T-cell (primary cell): ENCODE measurements at regions not wholly inside any gene's neighbourhood (a gene's known extent, or its start where the extent isn't known, plus 50 kb on each side); places are given as distances from the start of the nearest gene placed in this dataset.

Experiments
- ATAC-seq, 4 experiments: fragments of 200-7000 bp in 3 of 4; fragments of 150-1000 bp in 1 of 4; cut with Tn5 transposase; replicated peaks in 1 of 4; 1 replicate in 3 of 4; 2 replicates in 1 of 4; pipeline ENCODE4 v1.10.0; 2021; ENCODE audit warnings: moderate library complexity in 3 of 4, mild to moderate bottlenecking in 2 of 4, moderate number of reproducible peaks in 1 of 4
- CTCF ChIA-PET, 2 donors: fragments of 300-600 bp; sonication (Branson Sonifier 250); formaldehyde crosslinking; loops; one replicate each; lab custom pipeline; 2022; ENCODE audit warnings: antibody characterized with exemption in 2 of 2; lab: Charles Lee
- POLR2A ChIA-PET, 2 donors: fragments of 300-600 bp; sonication (Branson Sonifier 250); formaldehyde crosslinking; loops; one replicate each; lab custom pipeline; 2022; ENCODE audit warnings: antibody characterized with exemption in 2 of 2; lab: Charles Lee
- DNase-seq, 35 experiments: peaks; one replicate each; pipeline versions ENCODE4 v3.0.0 to v3.0.0-alpha.2; 2013 to 2023
- H3K27ac ChIP-seq: one replicate; pipeline ENCODE4 v1.5.1; 2013; ENCODE audit warnings: low read length
- H3K27me3 ChIP-seq, 2 experiments: replicated peaks in 1 of 2; 1 replicate in 1 of 2; 2 replicates in 1 of 2; pipeline versions ENCODE4 v1.6.1 to v1.7.0; 2013; ENCODE audit warnings: low read length in 1 of 2, mixed read lengths in 1 of 2; ENCODE audit not compliant: control insufficient read depth in 2 of 2, insufficient read depth in 2 of 2; ENCODE audit errors: extremely low read depth in 1 of 2
- H3K36me3 ChIP-seq, 2 donors: 1 replicate in 1 of 2; 2 replicates in 1 of 2; pipeline versions ENCODE4 v1.6.1 to v1.7.0; 2013; ENCODE audit warnings: low read length in 1 of 2; ENCODE audit not compliant: control insufficient read depth in 2 of 2, insufficient read depth in 1 of 2; ENCODE audit errors: extremely low read depth in 1 of 2
- H3K4me1 ChIP-seq, 2 experiments: 1 replicate in 1 of 2; 2 replicates in 1 of 2; pipeline versions ENCODE4 v1.6.1 to v1.7.0; 2013; ENCODE audit warnings: low read length in 2 of 2, mixed read lengths in 1 of 2; ENCODE audit not compliant: insufficient read depth in 2 of 2, control insufficient read depth in 1 of 2; ENCODE audit errors: extremely low read depth in 1 of 2
- H3K4me3 ChIP-seq, 2 donors: 1 replicate in 1 of 2; 2 replicates in 1 of 2; pipeline versions ENCODE4 v1.5.1 to v1.7.0; 2013; ENCODE audit warnings: mild to moderate bottlenecking in 2 of 2, low read length in 1 of 2, moderate library complexity in 1 of 2; ENCODE audit not compliant: control insufficient read depth in 1 of 2; ENCODE audit errors: extremely low read depth in 1 of 2
- H3K9me3 ChIP-seq: 2 replicates; pipeline ENCODE4 v1.7.0; 2013
- H3K27ac Mint-ChIP-seq, 2 donors: one replicate each; pipeline ENCODE4 v1.8.0; 2020 to 2021; ENCODE audit warnings: mild to moderate bottlenecking in 2 of 2, mixed read lengths in 2 of 2
- H3K27me3 Mint-ChIP-seq, 2 donors: one replicate each; pipeline ENCODE4 v1.8.0; 2021 to 2022; ENCODE audit warnings: mixed read lengths in 2 of 2
- H3K36me3 Mint-ChIP-seq: one replicate; pipeline ENCODE4 v1.8.0; 2021; ENCODE audit warnings: mixed read lengths
- H3K4me1 Mint-ChIP-seq, 3 donors: one replicate each; pipeline ENCODE4 v1.8.0; 2020 to 2022; ENCODE audit warnings: mixed read lengths in 3 of 3, mild to moderate bottlenecking in 1 of 3
- H3K4me3 Mint-ChIP-seq, 3 donors: one replicate each; pipeline ENCODE4 v1.8.0; 2020 to 2022; ENCODE audit warnings: mild to moderate bottlenecking in 3 of 3, mixed read lengths in 3 of 3, moderate library complexity in 3 of 3
- H3K9me3 Mint-ChIP-seq, 3 donors: one replicate each; pipeline ENCODE4 v1.8.0; 2020 to 2022; ENCODE audit warnings: mixed read lengths in 3 of 3
- WGBS: methylation state at CpG from one replicate; pipeline ENCODE4 v1.1.5; 2013; ENCODE audit warnings: missing lambda C conversion rate; ENCODE audit not compliant: insufficient coverage; 5-methylcytosine and 5-hydroxymethylcytosine counted together

DNA sequence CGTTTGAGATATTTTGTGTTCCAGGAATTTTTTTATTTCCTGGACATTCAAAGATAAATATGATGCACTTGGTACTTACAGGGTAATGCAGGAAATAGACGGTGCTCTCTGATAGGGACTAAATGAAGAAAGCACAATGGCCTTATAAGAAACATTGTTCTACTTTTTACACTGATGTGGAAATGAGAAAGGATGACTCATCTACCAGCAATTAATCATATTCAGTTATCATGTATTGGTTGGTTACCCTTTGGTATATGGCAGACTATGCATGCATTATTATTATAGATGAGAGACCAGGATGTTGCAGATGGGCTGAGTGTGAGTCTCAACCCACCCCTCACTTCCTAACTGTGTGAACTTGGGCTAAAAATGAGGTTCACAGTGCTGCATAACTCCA lies 222.2 kb downstream of the FLRT2 start:
- no peaks in the 10 kb centered on the region for H3K27me3 ChIP-seq
- H3K9me3 ChIP-seq: no peaks in the 10 kb centered on the region
- no peaks in the 10 kb centered on the region for H3K36me3 Mint-ChIP-seq
- no CpG with 5 or more reads among the region's 2 CpGs for WGBS
- POLR2A ChIA-PET: no interaction called here
- no peak overlapping the region for H3K27ac ChIP-seq
- DNase-seq (no peak), ATAC-seq (no peak)
- H3K27me3 Mint-ChIP-seq: no peaks in the 10 kb centered on the region
- H3K4me1 Mint-ChIP-seq: no peaks in the 10 kb centered on the region
- no peak overlapping the region for H3K27ac Mint-ChIP-seq
- peaks cover 0 to 5% (median under 1%) of the 10 kb centered on the region in 3 donors for H3K9me3 Mint-ChIP-seq
- no peaks in the 10 kb centered on the region for H3K36me3 ChIP-seq
- no peaks in the 10 kb centered on the region for H3K4me1 ChIP-seq
- no peak overlapping the region for H3K4me3 ChIP-seq
- CTCF ChIA-PET: no interaction called here
- H3K4me3 Mint-ChIP-seq: no peak overlapping the region

DNA sequence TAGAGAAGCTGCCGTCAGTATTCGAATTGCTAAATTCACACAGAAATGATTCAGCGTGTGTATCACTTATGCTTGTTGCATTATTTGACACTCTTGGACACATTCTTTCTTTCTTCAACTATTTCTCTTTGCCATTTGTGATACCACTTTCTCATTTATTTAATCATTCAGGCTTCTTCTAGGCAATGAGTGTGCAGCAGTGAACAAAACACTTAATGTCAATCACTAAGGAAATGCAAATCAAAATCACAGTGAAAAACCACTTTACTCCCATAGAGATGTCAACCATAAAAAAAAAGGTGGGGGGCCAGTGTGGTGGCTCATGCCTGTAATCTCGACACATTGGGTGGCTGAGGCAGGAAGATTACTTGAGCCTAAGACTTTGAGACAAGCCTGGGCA lies 214.6 kb downstream of the FLRT2 start:
- Histone ChIP-seq H3K9me3 (no peaks in the 10 kb centered on the region), H3K27me3 (no peaks in the 10 kb centered on the region), H3K36me3 (no peaks in the 10 kb centered on the region), H3K4me3 (no peak overlapping the region), H3K4me1 (no peaks in the 10 kb centered on the region), H3K27ac (no peak overlapping the region)
- H3K4me3 Mint-ChIP-seq: no peak overlapping the region
- no peaks in the 10 kb centered on the region for H3K27me3 Mint-ChIP-seq
- H3K36me3 Mint-ChIP-seq: no peaks in the 10 kb centered on the region
- H3K27ac Mint-ChIP-seq: no peak overlapping the region
- no peaks in the 10 kb centered on the region for H3K4me1 Mint-ChIP-seq
- ChIA-PET POLR2A (no interaction called here), CTCF (no interaction called here)
- WGBS: 83% methylated on average over 4 of the region's 4 CpGs
- ATAC-seq: no peak
- peaks cover 0 to 7% (median 2%) of the 10 kb centered on the region in 3 donors for H3K9me3 Mint-ChIP-seq
- DNase-seq: no peak

DNA sequence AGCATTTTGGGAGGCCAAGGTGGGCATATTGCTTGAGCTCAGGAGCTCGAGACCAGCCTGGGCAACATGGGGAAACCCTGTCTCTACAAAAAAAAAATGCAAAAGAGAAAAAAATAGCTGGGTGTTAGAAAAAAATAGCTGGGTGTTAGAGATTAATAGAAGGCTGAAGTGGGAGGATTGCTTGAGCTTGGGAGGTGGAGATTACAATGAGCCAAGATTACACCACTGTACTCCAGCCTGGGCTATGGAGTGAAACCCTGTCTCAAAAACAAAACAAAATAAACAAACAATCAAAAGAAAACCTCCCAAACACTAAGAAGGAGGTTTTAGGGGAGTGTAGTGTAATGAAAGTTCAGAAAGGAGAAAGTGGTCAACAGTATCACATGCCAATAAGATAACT lies 202.1 kb downstream of the FLRT2 start:
- Mint-ChIP-seq H3K36me3 (no peaks in the 10 kb centered on the region), H3K9me3 (no peaks in the 10 kb centered on the region), H3K4me3 (no peak overlapping the region), H3K4me1 (no peaks in the 10 kb centered on the region), H3K27me3 (no peaks in the 10 kb centered on the region), H3K27ac (no peak overlapping the region)
- POLR2A ChIA-PET: no interaction called here
- no peaks in the 10 kb centered on the region for H3K4me1 ChIP-seq
- CTCF ChIA-PET: interaction anchor here in 1 of 2 donors (0.6 kb wide), 1 partner anchor 10 kb away, joined by 4 read pairs; no protein-coding TSS in a partner anchor
- no peaks in the 10 kb centered on the region for H3K27me3 ChIP-seq
- H3K36me3 ChIP-seq: no peaks in the 10 kb centered on the region
- DNase-seq: no peak
- H3K9me3 ChIP-seq: no peaks in the 10 kb centered on the region
- ATAC-seq: no peak
- no peak overlapping the region for H3K4me3 ChIP-seq
- WGBS: no CpG with 5 or more reads among the region's 1 CpG
- no peak overlapping the region for H3K27ac ChIP-seq

DNA sequence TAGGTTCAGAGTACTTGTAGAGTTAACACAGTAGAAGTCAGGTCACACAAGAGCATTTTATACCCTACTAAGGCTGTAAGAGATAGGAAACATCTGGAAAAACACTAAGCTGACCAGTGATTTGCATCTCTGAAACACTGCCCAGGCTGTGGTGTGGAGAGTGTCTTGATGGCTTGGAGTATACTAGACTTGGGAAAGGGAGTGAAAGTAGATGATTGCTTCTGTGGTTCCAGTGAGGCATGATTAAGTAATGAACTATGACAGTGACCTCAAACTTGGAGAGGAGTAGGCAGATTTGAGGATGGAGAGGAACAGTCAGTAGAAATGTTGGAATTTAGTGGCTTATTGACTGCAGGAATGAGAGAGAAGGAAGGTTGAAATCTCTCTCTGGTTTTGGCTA lies 201.2 kb downstream of the FLRT2 start:
- DNase-seq (no peak), ATAC-seq (no peak)
- ChIA-PET CTCF (no interaction called here), POLR2A (interaction anchor here in 1 of 2 donors (0.5 kb wide), 1 partner anchor 24 kb away, joined by 3 read pairs; no protein-coding TSS in a partner anchor)
- Mint-ChIP-seq H3K9me3 (no peaks in the 10 kb centered on the region), H3K27me3 (no peaks in the 10 kb centered on the region), H3K4me3 (no peak overlapping the region), H3K4me1 (no peaks in the 10 kb centered on the region), H3K36me3 (no peaks in the 10 kb centered on the region), H3K27ac (no peak overlapping the region)
- Histone ChIP-seq H3K4me1 (no peaks in the 10 kb centered on the region), H3K4me3 (no peak overlapping the region), H3K9me3 (no peaks in the 10 kb centered on the region), H3K36me3 (no peaks in the 10 kb centered on the region), H3K27me3 (no peaks in the 10 kb centered on the region), H3K27ac (no peak overlapping the region)

DNA sequence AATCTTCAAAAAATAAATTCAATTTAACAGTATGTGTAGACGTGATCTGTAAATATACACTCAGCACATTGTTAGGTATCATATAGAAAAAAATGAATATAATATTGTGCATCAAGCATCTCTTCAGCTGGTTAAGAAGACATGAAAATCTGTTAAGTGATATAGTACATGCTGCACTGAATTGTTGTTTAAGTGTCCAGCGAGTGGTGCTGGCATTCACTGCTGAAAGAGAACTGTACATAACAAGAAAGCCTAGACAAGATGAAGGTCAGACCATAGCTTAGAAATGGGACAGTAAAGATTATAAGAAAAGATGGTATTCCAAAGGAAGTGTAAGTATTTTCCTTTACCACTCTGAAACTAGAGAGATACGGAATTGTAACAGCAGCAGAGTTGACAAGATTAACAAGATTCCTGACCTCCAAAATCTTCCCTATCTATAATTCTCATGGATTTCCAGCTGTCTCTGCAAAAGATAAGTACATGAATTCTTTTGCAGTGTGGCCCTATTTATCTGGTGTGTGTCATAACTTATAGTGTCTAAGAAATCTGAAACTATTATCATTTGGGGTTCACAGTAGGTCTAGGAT lies 198.6 kb downstream of the FLRT2 start:
- Mint-ChIP-seq H3K4me1 (no peaks in the 10 kb centered on the region), H3K9me3 (no peaks in the 10 kb centered on the region), H3K4me3 (no peak overlapping the region), H3K27ac (no peak overlapping the region), H3K36me3 (no peaks in the 10 kb centered on the region), H3K27me3 (no peaks in the 10 kb centered on the region)
- no peaks in the 10 kb centered on the region for H3K36me3 ChIP-seq
- no peaks in the 10 kb centered on the region for H3K4me1 ChIP-seq
- H3K9me3 ChIP-seq: no peaks in the 10 kb centered on the region
- POLR2A ChIA-PET: no interaction called here
- no peak overlapping the region for H3K4me3 ChIP-seq
- no CpG with 5 or more reads among the region's 3 CpGs for WGBS
- H3K27ac ChIP-seq: no peak overlapping the region
- no peaks in the 10 kb centered on the region for H3K27me3 ChIP-seq
- CTCF ChIA-PET: no interaction called here
- ATAC-seq (no peak), DNase-seq (no peak)

DNA sequence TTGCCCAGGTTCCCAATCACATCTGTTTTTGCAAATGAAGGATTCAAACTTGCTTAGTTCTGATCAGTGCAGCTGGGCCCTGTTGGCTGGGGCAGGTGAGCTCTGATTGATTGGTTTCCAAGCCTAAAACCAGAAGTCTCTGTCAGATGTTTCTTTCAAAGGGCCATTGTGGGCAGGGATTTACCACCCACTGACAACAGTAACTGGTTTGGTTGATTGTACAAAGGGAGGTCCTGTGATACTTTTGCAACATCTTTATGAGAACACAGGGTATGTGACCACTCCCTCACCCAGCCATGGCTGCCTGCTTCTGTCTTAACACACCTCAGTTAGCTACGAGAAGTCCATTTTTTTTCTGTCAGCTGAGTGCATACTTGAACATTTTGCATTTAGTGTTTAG lies 184.1 kb downstream of the FLRT2 start:
- Histone ChIP-seq H3K27ac (no peak overlapping the region), H3K36me3 (no peaks in the 10 kb centered on the region), H3K9me3 (no peaks in the 10 kb centered on the region), H3K4me3 (no peak overlapping the region), H3K4me1 (no peaks in the 10 kb centered on the region), H3K27me3 (no peaks in the 10 kb centered on the region)
- ChIA-PET CTCF (interaction anchor here in 1 of 2 donors (0.6 kb wide), 1 partner anchor 34 kb away, joined by 4 read pairs; no protein-coding TSS in a partner anchor), POLR2A (no interaction called here)
- no peak overlapping the region for H3K27ac Mint-ChIP-seq
- DNase-seq (no peak), ATAC-seq (no peak)
- peaks cover 4 to 12% (median 9%) of the 10 kb centered on the region in 3 donors for H3K9me3 Mint-ChIP-seq
- no CpG with 5 or more reads among the region's 1 CpG for WGBS
- no peaks in the 10 kb centered on the region for H3K36me3 Mint-ChIP-seq
- H3K4me1 Mint-ChIP-seq: no peaks in the 10 kb centered on the region
- no peak overlapping the region for H3K4me3 Mint-ChIP-seq
- H3K27me3 Mint-ChIP-seq: no peaks in the 10 kb centered on the region

DNA sequence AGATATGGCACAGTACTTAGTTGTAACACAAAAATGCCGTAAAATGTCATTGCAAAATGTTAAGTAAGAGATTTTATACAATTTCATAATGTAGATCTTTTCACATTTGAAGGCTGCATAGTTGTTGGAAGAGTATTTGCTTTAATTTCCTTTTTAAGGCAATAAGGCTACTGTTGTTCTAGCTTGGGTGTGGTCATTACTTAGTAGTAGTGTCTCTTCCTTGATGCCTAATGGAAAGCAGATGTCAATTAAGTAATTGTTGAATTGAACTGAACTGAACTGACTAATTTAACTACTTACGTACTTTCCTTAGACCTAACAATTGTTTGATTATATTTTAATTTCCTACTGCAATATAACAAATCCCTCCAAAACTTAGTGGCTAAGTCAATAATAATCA lies 181.7 kb downstream of the FLRT2 start:
- ATAC-seq: no peak
- peaks cover 0 to 4% (median 0%) of the 10 kb centered on the region in 3 donors for H3K9me3 Mint-ChIP-seq
- H3K27me3 Mint-ChIP-seq: no peaks in the 10 kb centered on the region
- WGBS: no CpG with 5 or more reads among the region's 2 CpGs
- H3K27me3 ChIP-seq: no peaks in the 10 kb centered on the region
- no peaks in the 10 kb centered on the region for H3K36me3 Mint-ChIP-seq
- POLR2A ChIA-PET: no interaction called here
- H3K27ac ChIP-seq: no peak overlapping the region
- CTCF ChIA-PET: no interaction called here
- no peak for DNase-seq
- no peaks in the 10 kb centered on the region for H3K36me3 ChIP-seq
- H3K4me1 Mint-ChIP-seq: no peaks in the 10 kb centered on the region
- H3K4me1 ChIP-seq: no peaks in the 10 kb centered on the region
- no peak overlapping the region for H3K4me3 Mint-ChIP-seq
- no peak overlapping the region for H3K27ac Mint-ChIP-seq
- no peaks in the 10 kb centered on the region for H3K9me3 ChIP-seq
- H3K4me3 ChIP-seq: no peak overlapping the region
